Transverse colon (tissue), 4 donors: ENCODE measurements at regions not wholly inside any gene's neighbourhood (a gene's known extent, or its start where the extent isn't known, plus 50 kb on each side); places are given as distances from the start of the nearest gene placed in this dataset.

Experiments used
- DNase-seq: peaks from one replicate; pipeline ENCODE4 v3.0.0-alpha.2; 2019
- H3K27ac ChIP-seq, 4 donors: fragments of 200-600 bp; sonication (generic); 2 replicates each; pipeline ENCODE4 v1.5.1; 2016 to 2018; ENCODE audit warnings: inconsistent platforms in 4 of 4
- H3K27me3 ChIP-seq: fragments of 200-600 bp; sonication (generic); 2 replicates; pipeline ENCODE4 v1.5.1; 2017; ENCODE audit warnings: inconsistent platforms
- H3K36me3 ChIP-seq, 4 donors: fragments of 200-600 bp; sonication (generic); 2 replicates each; pipeline ENCODE4 v1.5.1; 2017 to 2019; ENCODE audit warnings: inconsistent platforms in 4 of 4
- H3K4me1 ChIP-seq, 4 donors: fragments of 200-600 bp; sonication (generic); 2 replicates each; pipeline ENCODE4 v1.5.1; 2017 to 2020; ENCODE audit warnings: inconsistent platforms in 4 of 4
- H3K4me3 ChIP-seq, 4 donors: fragments of 200-600 bp; sonication (generic); 1 replicate in 1 of 4; 2 replicates in 3 of 4; pipeline versions ENCODE4 v1.5.1 to v1.6.1; 2017 to 2019; ENCODE audit warnings: inconsistent platforms in 4 of 4
- H3K9me3 ChIP-seq, 2 donors: fragments of 200-600 bp; sonication (generic); 2 replicates each; pipeline ENCODE4 v1.5.1; 2017 to 2019; ENCODE audit warnings: inconsistent platforms in 2 of 2
- CTCF ChIP-seq, 5 experiments: fragments of 200-600 bp in 3 of 5; fragments of 450-650 bp in 2 of 5; sonication (generic) in 3 of 5; IDR thresholded peaks; 1 replicate in 2 of 5; 2 replicates in 3 of 5; pipeline ENCODE4 v1.5.1; 2016 to 2017; ENCODE audit warnings: antibody characterized with exemption in 5 of 5, inconsistent platforms in 3 of 5, mild to moderate bottlenecking in 2 of 5, moderate library complexity in 1 of 5
- EP300 ChIP-seq: sonication (generic); formaldehyde crosslinking; IDR thresholded peaks from one replicate; pipeline ENCODE4 v1.6.1; 2017; ENCODE audit warnings: antibody characterized with exemption, low read depth
- POLR2A ChIP-seq: fragments of 450-650 bp; IDR thresholded peaks from one replicate; pipeline ENCODE4 v1.6.1; 2016; ENCODE audit warnings: antibody characterized with exemption, mild to moderate bottlenecking, moderate library complexity
- POLR2AphosphoS5 ChIP-seq, 3 donors: sonication (generic); formaldehyde crosslinking; IDR thresholded peaks; one replicate each; pipeline ENCODE4 v1.6.1; 2016; ENCODE audit warnings: antibody characterized with exemption in 3 of 3
- WGBS, 2 donors: methylation state at CpG; one replicate each; pipeline ENCODE4 v1.1.5; 2018; ENCODE audit warnings: low coverage in 1 of 2; 5-methylcytosine and 5-hydroxymethylcytosine counted together
- in situ Hi-C, 4 donors: fragments of 200-750 bp; cut with MboI; loops; one replicate each; pipeline versions ENCODE4 v1.15.0 to v1.15.1; 2017; ENCODE audit warnings: low sequenced_read_pairs in 3 of 4, low pct_ligation_motif_present in 1 of 4, low pct_unique_long_range_greater_than_20kb in 1 of 4
- intact Hi-C: fragments of 100-400 bp; cut with DNase I; formaldehyde crosslinking; loops from one replicate; pipeline ENCODE4 v1.15.1; 2023; ENCODE audit warnings: low total_unique reads

DNA sequence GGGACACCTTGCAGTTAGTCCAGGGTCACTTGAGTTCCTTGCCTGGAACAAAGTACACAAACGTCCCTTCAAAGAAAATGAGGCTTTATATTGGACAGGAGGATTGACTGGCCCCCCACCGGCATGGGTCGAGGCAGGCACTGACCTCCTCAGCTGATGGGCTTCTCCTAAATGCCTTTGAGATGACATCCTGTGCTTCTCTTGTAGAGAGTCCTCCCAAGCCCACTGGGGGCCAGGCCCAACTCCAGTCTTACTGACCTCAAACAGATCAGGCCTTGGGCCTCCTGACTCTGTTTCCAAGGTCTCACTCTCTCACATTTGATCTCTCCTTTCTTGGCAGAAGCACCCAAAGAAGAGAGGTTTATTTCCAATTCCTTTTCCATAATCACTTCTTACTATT, 516.1 kb downstream of the MCTP2 start:
- WGBS, 2 donors, result 68% methylated on average over 3 of the region's 3 CpGs; no CpG with 5 or more reads in 1 of the 2 donors
- TF ChIP-seq POLR2AphosphoS5 (IDR thresholded peaks at IDR 0.05) (no peak), POLR2A (no peak), CTCF (IDR thresholded peaks at IDR 0.05) (no peak), EP300 (no peak)
- DNase-seq, result no peak
- Histone ChIP-seq H3K9me3 (no peaks in the 10 kb centered on the region), H3K27me3 (no peaks in the 10 kb centered on the region), H3K4me1 (no peaks in the 10 kb centered on the region), H3K36me3 (no peaks in the 10 kb centered on the region), H3K27ac (no peak overlapping the region), H3K4me3 (no peak overlapping the region)
- in situ Hi-C loops, result no loop called here
- intact Hi-C loops, result no loop called here

- no peak for TF ChIP-seq CTCF (IDR thresholded peaks at IDR 0.05)
- no peak for TF ChIP-seq POLR2A
- no peak for TF ChIP-seq EP300
- no peak for TF ChIP-seq POLR2AphosphoS5 (IDR thresholded peaks at IDR 0.05)
- no peak for DNase-seq
- intact Hi-C loops, result no loop called here
- no peaks in the 10 kb centered on the region for H3K4me1 ChIP-seq
- no peaks in the 10 kb centered on the region for H3K36me3 ChIP-seq
- H3K4me3 ChIP-seq, result no peak overlapping the region
- H3K27ac ChIP-seq, result no peak overlapping the region
- 45 to 74% methylated on average over 1 to 5 of the region's 5 CpGs for WGBS, 2 donors
- no peaks in the 10 kb centered on the region for H3K27me3 ChIP-seq
- in situ Hi-C loops, result no loop called here
- H3K9me3 ChIP-seq, result no peaks in the 10 kb centered on the region
Observed at GRCh38 chr15:94749811-94750617, 518.7 kb downstream of the MCTP2 start.

GRCh38 chr15:94760348-94760747, 529.0 kb downstream of the MCTP2 start:
- in situ Hi-C loops, result no loop called here
- H3K9me3 ChIP-seq, result no peaks in the 10 kb centered on the region
- no peaks in the 10 kb centered on the region for H3K4me1 ChIP-seq
- TF ChIP-seq CTCF (IDR thresholded peaks at IDR 0.05) (no peak), POLR2A (no peak), POLR2AphosphoS5 (IDR thresholded peaks at IDR 0.05) (no peak), EP300 (no peak)
- no peak for DNase-seq
- intact Hi-C loops, result no loop called here
- H3K27me3 ChIP-seq, result no peaks in the 10 kb centered on the region
- no peak overlapping the region for H3K4me3 ChIP-seq
- WGBS, 2 donors, result 95% methylated on average over 2 of the region's 2 CpGs; no CpG with 5 or more reads in 1 of the 2 donors
- H3K36me3 ChIP-seq, result no peaks in the 10 kb centered on the region
- H3K27ac ChIP-seq, result no peak overlapping the region

GRCh38 chr15:94761574-94761973, 530.2 kb downstream of the MCTP2 start:
- intact Hi-C loops, result no loop called here
- TF ChIP-seq POLR2A (no peak), CTCF (IDR thresholded peaks at IDR 0.05) (no peak), POLR2AphosphoS5 (IDR thresholded peaks at IDR 0.05) (no peak), EP300 (no peak)

More at GRCh38 chr15:94761574-94761973, 530.2 kb downstream of the MCTP2 start:
- Histone ChIP-seq H3K27me3 (no peaks in the 10 kb centered on the region), H3K4me3 (no peak overlapping the region), H3K4me1 (no peaks in the 10 kb centered on the region), H3K36me3 (no peaks in the 10 kb centered on the region), H3K9me3 (no peaks in the 10 kb centered on the region), H3K27ac (no peak overlapping the region)
- WGBS, 2 donors, result 78 to 79% methylated on average over 1 of the region's 1 CpG
- in situ Hi-C loops, result no loop called here
- no peak for DNase-seq
